ENCODE measurements at regions not wholly inside any gene's neighbourhood (a gene's known extent, or its start where the extent isn't known, plus 50 kb on each side); places are given as distances from the start of the nearest gene placed in this dataset.

GRCh38 chr12:84072961-84073360 is 839.6 kb downstream of the SLC6A15 start:
- no peak overlapping the region for H3K9ac ChIP-seq (ENCODE audit: low read depth in 1 of 2, low read length in 2 of 2)
- H3K36me3 ChIP-seq (ENCODE audit: control insufficient read depth in 2 of 2, insufficient read depth in 2 of 2, low read length in 2 of 2): no peaks in the 10 kb centered on the region
- no peaks in the 10 kb centered on the region for H3K27me3 ChIP-seq (ENCODE audit: control insufficient read depth in 2 of 2, insufficient read depth in 2 of 2, low read length in 2 of 2)
- no peaks in the 10 kb centered on the region for H3K4me1 ChIP-seq (ENCODE audit: control insufficient read depth in 2 of 2, insufficient read depth in 2 of 2, low read length in 2 of 2)
- no peak overlapping the region for H3K4me3 ChIP-seq (ENCODE audit: low read length in 2 of 2)
- no peaks in the 10 kb centered on the region for H3K9me3 ChIP-seq (ENCODE audit: control insufficient read depth in 2 of 2, low read length in 2 of 2)
- H3K27ac ChIP-seq (ENCODE audit: low read depth in 2 of 2, low read length in 2 of 2): no peak overlapping the region

GRCh38 chr12:84070292-84070691 is 842.3 kb downstream of the SLC6A15 start:
- H3K27ac ChIP-seq (ENCODE audit: low read depth in 2 of 2, low read length in 2 of 2): no peak overlapping the region
- H3K4me1 ChIP-seq (ENCODE audit: control insufficient read depth in 2 of 2, insufficient read depth in 2 of 2, low read length in 2 of 2): no peaks in the 10 kb centered on the region
- no peaks in the 10 kb centered on the region for H3K9me3 ChIP-seq (ENCODE audit: control insufficient read depth in 2 of 2, low read length in 2 of 2)
- H3K4me3 ChIP-seq (ENCODE audit: low read length in 2 of 2): no peak overlapping the region
- no peaks in the 10 kb centered on the region for H3K36me3 ChIP-seq (ENCODE audit: control insufficient read depth in 2 of 2, insufficient read depth in 2 of 2, low read length in 2 of 2)
- no peaks in the 10 kb centered on the region for H3K27me3 ChIP-seq (ENCODE audit: control insufficient read depth in 2 of 2, insufficient read depth in 2 of 2, low read length in 2 of 2)
- no peak overlapping the region for H3K9ac ChIP-seq (ENCODE audit: low read depth in 1 of 2, low read length in 2 of 2)

- Histone ChIP-seq H3K4me1 (ENCODE audit: control insufficient read depth in 2 of 2, insufficient read depth in 2 of 2, low read length in 2 of 2) (no peaks in the 10 kb centered on the region), H3K9ac (ENCODE audit: low read depth in 1 of 2, low read length in 2 of 2) (no peak overlapping the region), H3K36me3 (ENCODE audit: control insufficient read depth in 2 of 2, insufficient read depth in 2 of 2, low read length in 2 of 2) (no peaks in the 10 kb centered on the region), H3K4me3 (ENCODE audit: low read length in 2 of 2) (no peak overlapping the region), H3K27ac (ENCODE audit: low read depth in 2 of 2, low read length in 2 of 2) (no peak overlapping the region), H3K27me3 (ENCODE audit: control insufficient read depth in 2 of 2, insufficient read depth in 2 of 2, low read length in 2 of 2) (no peaks in the 10 kb centered on the region), H3K9me3 (ENCODE audit: control insufficient read depth in 2 of 2, low read length in 2 of 2) (no peaks in the 10 kb centered on the region)
These were observed 842.9 kb downstream of the SLC6A15 start for GRCh38 chr12:84069699-84070098.

- no peaks in the 10 kb centered on the region for H3K27me3 ChIP-seq (ENCODE audit: control insufficient read depth in 2 of 2, insufficient read depth in 2 of 2, low read length in 2 of 2)
- no peaks in the 10 kb centered on the region for H3K36me3 ChIP-seq (ENCODE audit: control insufficient read depth in 2 of 2, insufficient read depth in 2 of 2, low read length in 2 of 2)
- H3K4me3 ChIP-seq (ENCODE audit: low read length in 2 of 2): no peak overlapping the region
- no peaks in the 10 kb centered on the region for H3K4me1 ChIP-seq (ENCODE audit: control insufficient read depth in 2 of 2, insufficient read depth in 2 of 2, low read length in 2 of 2)
- H3K9me3 ChIP-seq (ENCODE audit: control insufficient read depth in 2 of 2, low read length in 2 of 2): no peaks in the 10 kb centered on the region
- no peak overlapping the region for H3K27ac ChIP-seq (ENCODE audit: low read depth in 2 of 2, low read length in 2 of 2)
- no peak overlapping the region for H3K9ac ChIP-seq (ENCODE audit: low read depth in 1 of 2, low read length in 2 of 2)
These were observed 843.4 kb downstream of the SLC6A15 start for GRCh38 chr12:84069198-84069597.

- Histone ChIP-seq H3K27ac (ENCODE audit: low read depth in 2 of 2, low read length in 2 of 2) (no peak overlapping the region), H3K9me3 (ENCODE audit: control insufficient read depth in 2 of 2, low read length in 2 of 2) (peaks cover 0 to 3% of the 10 kb centered on the region in 2 donors), H3K27me3 (ENCODE audit: control insufficient read depth in 2 of 2, insufficient read depth in 2 of 2, low read length in 2 of 2) (no peaks in the 10 kb centered on the region), H3K9ac (ENCODE audit: low read depth in 1 of 2, low read length in 2 of 2) (no peak overlapping the region), H3K4me3 (ENCODE audit: low read length in 2 of 2) (no peak overlapping the region), H3K4me1 (ENCODE audit: control insufficient read depth in 2 of 2, insufficient read depth in 2 of 2, low read length in 2 of 2) (no peaks in the 10 kb centered on the region), H3K36me3 (ENCODE audit: control insufficient read depth in 2 of 2, insufficient read depth in 2 of 2, low read length in 2 of 2) (no peaks in the 10 kb centered on the region)
These were observed 854.5 kb downstream of the SLC6A15 start for GRCh38 chr12:84058136-84058535.

- H3K36me3 ChIP-seq (ENCODE audit: control insufficient read depth in 2 of 2, insufficient read depth in 2 of 2, low read length in 2 of 2): no peaks in the 10 kb centered on the region
These were observed 857.8 kb downstream of the SLC6A15 start for GRCh38 chr12:84054811-84055210.

GRCh38 chr12:84047881-84048280 is 864.7 kb downstream of the SLC6A15 start:
- Histone ChIP-seq H3K4me3 (ENCODE audit: low read length in 2 of 2) (no peak overlapping the region), H3K9me3 (ENCODE audit: control insufficient read depth in 2 of 2, low read length in 2 of 2) (no peaks in the 10 kb centered on the region), H3K4me1 (ENCODE audit: control insufficient read depth in 2 of 2, insufficient read depth in 2 of 2, low read length in 2 of 2) (no peaks in the 10 kb centered on the region), H3K9ac (ENCODE audit: low read depth in 1 of 2, low read length in 2 of 2) (no peak overlapping the region), H3K27ac (ENCODE audit: low read depth in 2 of 2, low read length in 2 of 2) (no peak overlapping the region), H3K27me3 (ENCODE audit: control insufficient read depth in 2 of 2, insufficient read depth in 2 of 2, low read length in 2 of 2) (no peaks in the 10 kb centered on the region), H3K36me3 (ENCODE audit: control insufficient read depth in 2 of 2, insufficient read depth in 2 of 2, low read length in 2 of 2) (no peaks in the 10 kb centered on the region)

More at GRCh38 chr12:84054811-84055210, 857.8 kb downstream of the SLC6A15 start:
- Histone ChIP-seq H3K4me3 (ENCODE audit: low read length in 2 of 2) (no peak overlapping the region), H3K27me3 (ENCODE audit: control insufficient read depth in 2 of 2, insufficient read depth in 2 of 2, low read length in 2 of 2) (no peaks in the 10 kb centered on the region), H3K9me3 (ENCODE audit: control insufficient read depth in 2 of 2, low read length in 2 of 2) (no peaks in the 10 kb centered on the region), H3K9ac (ENCODE audit: low read depth in 1 of 2, low read length in 2 of 2) (no peak overlapping the region), H3K27ac (ENCODE audit: low read depth in 2 of 2, low read length in 2 of 2) (no peak overlapping the region), H3K4me1 (ENCODE audit: control insufficient read depth in 2 of 2, insufficient read depth in 2 of 2, low read length in 2 of 2) (no peaks in the 10 kb centered on the region)

- Histone ChIP-seq H3K36me3 (ENCODE audit: control insufficient read depth in 2 of 2, insufficient read depth in 2 of 2, low read length in 2 of 2) (no peaks in the 10 kb centered on the region), H3K9ac (ENCODE audit: low read depth in 1 of 2, low read length in 2 of 2) (no peak overlapping the region), H3K4me3 (ENCODE audit: low read length in 2 of 2) (no peak overlapping the region), H3K27ac (ENCODE audit: low read depth in 2 of 2, low read length in 2 of 2) (no peak overlapping the region), H3K4me1 (ENCODE audit: control insufficient read depth in 2 of 2, insufficient read depth in 2 of 2, low read length in 2 of 2) (no peaks in the 10 kb centered on the region), H3K9me3 (ENCODE audit: control insufficient read depth in 2 of 2, low read length in 2 of 2) (no peaks in the 10 kb centered on the region), H3K27me3 (ENCODE audit: control insufficient read depth in 2 of 2, insufficient read depth in 2 of 2, low read length in 2 of 2) (no peaks in the 10 kb centered on the region)
These were observed 865.7 kb downstream of the SLC6A15 start for GRCh38 chr12:84046859-84047258.

- Histone ChIP-seq H3K9ac (ENCODE audit: low read depth in 1 of 2, low read length in 2 of 2) (no peak overlapping the region), H3K27ac (ENCODE audit: low read depth in 2 of 2, low read length in 2 of 2) (no peak overlapping the region), H3K27me3 (ENCODE audit: control insufficient read depth in 2 of 2, insufficient read depth in 2 of 2, low read length in 2 of 2) (no peaks in the 10 kb centered on the region), H3K4me3 (ENCODE audit: low read length in 2 of 2) (no peak overlapping the region), H3K4me1 (ENCODE audit: control insufficient read depth in 2 of 2, insufficient read depth in 2 of 2, low read length in 2 of 2) (no peaks in the 10 kb centered on the region), H3K36me3 (ENCODE audit: control insufficient read depth in 2 of 2, insufficient read depth in 2 of 2, low read length in 2 of 2) (no peaks in the 10 kb centered on the region), H3K9me3 (ENCODE audit: control insufficient read depth in 2 of 2, low read length in 2 of 2) (no peaks in the 10 kb centered on the region)
These were observed 869.2 kb downstream of the SLC6A15 start for GRCh38 chr12:84043355-84043754.

GRCh38 chr12:84038242-84038641 is 874.4 kb downstream of the SLC6A15 start:
- H3K9ac ChIP-seq (ENCODE audit: low read depth in 1 of 2, low read length in 2 of 2): no peak overlapping the region
- H3K27me3 ChIP-seq (ENCODE audit: control insufficient read depth in 2 of 2, insufficient read depth in 2 of 2, low read length in 2 of 2): no peaks in the 10 kb centered on the region
- H3K27ac ChIP-seq (ENCODE audit: low read depth in 2 of 2, low read length in 2 of 2): no peak overlapping the region
- no peak overlapping the region for H3K4me3 ChIP-seq (ENCODE audit: low read length in 2 of 2)
- no peaks in the 10 kb centered on the region for H3K9me3 ChIP-seq (ENCODE audit: control insufficient read depth in 2 of 2, low read length in 2 of 2)
- H3K4me1 ChIP-seq (ENCODE audit: control insufficient read depth in 2 of 2, insufficient read depth in 2 of 2, low read length in 2 of 2): no peaks in the 10 kb centered on the region
- no peaks in the 10 kb centered on the region for H3K36me3 ChIP-seq (ENCODE audit: control insufficient read depth in 2 of 2, insufficient read depth in 2 of 2, low read length in 2 of 2)

- Histone ChIP-seq H3K4me3 (ENCODE audit: low read length in 2 of 2) (no peak overlapping the region), H3K4me1 (ENCODE audit: control insufficient read depth in 2 of 2, insufficient read depth in 2 of 2, low read length in 2 of 2) (no peaks in the 10 kb centered on the region), H3K9ac (ENCODE audit: low read depth in 1 of 2, low read length in 2 of 2) (no peak overlapping the region), H3K36me3 (ENCODE audit: control insufficient read depth in 2 of 2, insufficient read depth in 2 of 2, low read length in 2 of 2) (no peaks in the 10 kb centered on the region), H3K27ac (ENCODE audit: low read depth in 2 of 2, low read length in 2 of 2) (no peak overlapping the region), H3K9me3 (ENCODE audit: control insufficient read depth in 2 of 2, low read length in 2 of 2) (peaks cover 0 to 2% of the 10 kb centered on the region in 2 donors), H3K27me3 (ENCODE audit: control insufficient read depth in 2 of 2, insufficient read depth in 2 of 2, low read length in 2 of 2) (no peaks in the 10 kb centered on the region)
These were observed 875.7 kb downstream of the SLC6A15 start for GRCh38 chr12:84036912-84037311.
